Stomach (tissue), 4 donors: ENCODE measurements at regions not wholly inside any gene's neighbourhood (a gene's known extent, or its start where the extent isn't known, plus 50 kb on each side); places are given as distances from the start of the nearest gene placed in this dataset.

ENCODE experiments used
- CTCF ChIP-seq, 7 experiments: fragments of 450-650 bp in 4 of 7; fragments of 200-600 bp in 3 of 7; sonication (generic) in 3 of 7; IDR thresholded peaks; one replicate each; pipeline ENCODE4 v1.5.1; 2016 to 2019; ENCODE audit warnings: antibody characterized with exemption in 7 of 7, control low read depth in 2 of 7, mild to moderate bottlenecking in 1 of 7
- EP300 ChIP-seq: sonication (generic); formaldehyde crosslinking; IDR thresholded peaks from one replicate; pipeline ENCODE4 v1.6.1; 2017; ENCODE audit warnings: antibody characterized with exemption
- POLR2A ChIP-seq, 4 donors: fragments of 450-650 bp; IDR thresholded peaks; one replicate each; pipeline ENCODE4 v1.6.1; 2016; ENCODE audit warnings: antibody characterized with exemption in 4 of 4, control low read depth in 2 of 4, mild to moderate bottlenecking in 1 of 4, moderate library complexity in 1 of 4
- POLR2AphosphoS5 ChIP-seq, 3 donors: sonication (generic); formaldehyde crosslinking; IDR thresholded peaks; one replicate each; pipeline ENCODE4 v1.6.1; 2016; ENCODE audit warnings: antibody characterized with exemption in 3 of 3

DNA sequence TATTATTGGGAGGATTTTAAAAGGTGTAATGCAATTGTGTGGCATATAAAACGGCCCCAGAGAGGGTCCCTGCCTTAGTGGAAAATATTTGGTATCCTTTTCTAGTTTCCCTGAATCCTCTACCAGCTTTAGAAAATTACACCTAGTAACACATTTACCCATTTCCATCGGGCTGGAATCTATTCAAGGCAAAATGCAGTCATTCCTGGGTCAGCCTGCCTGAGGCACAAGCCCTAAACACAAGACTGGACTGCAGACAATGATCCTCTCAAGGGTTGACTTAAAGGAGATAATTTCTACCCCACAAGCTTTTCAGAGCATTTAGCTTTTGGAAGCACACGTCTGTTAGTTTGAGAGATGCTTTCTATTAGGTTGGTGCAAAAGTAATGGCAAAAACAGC, 124.4 kb upstream of the ADAMTSL1 start:
- TF ChIP-seq CTCF (IDR thresholded peaks at IDR 0.05) (no peak), EP300 (no peak), POLR2AphosphoS5 (IDR thresholded peaks at IDR 0.05) (no peak), POLR2A (IDR thresholded peaks at IDR 0.05) (no peak)
